ENCODE measurements at regions not wholly inside any gene's neighbourhood (a gene's known extent, or its start where the extent isn't known, plus 50 kb on each side); places are given as distances from the start of the nearest gene placed in this dataset.

GRCh38 chr6:113558431-113558830 lies 298.7 kb upstream of the MARCKS start:
- no peak for TF ChIP-seq CTCF (IDR thresholded peaks at IDR 0.05; ENCODE audit: insufficient read depth, low read depth, low read length)
- H3K4me3 ChIP-seq (ENCODE audit: low read depth, low read length): no peak overlapping the region
- DNase-seq (ENCODE audit: low read depth): no peak

- TF ChIP-seq CTCF (IDR thresholded peaks at IDR 0.05; ENCODE audit: insufficient read depth, low read depth, low read length): no peak
- H3K4me3 ChIP-seq (ENCODE audit: low read depth, low read length): no peak overlapping the region
- DNase-seq (ENCODE audit: low read depth): peak; percentile 58
Measured at GRCh38 chr6:113558966-113559365, 298.2 kb upstream of the MARCKS start.

GRCh38 chr6:113560376-113560775 lies 296.8 kb upstream of the MARCKS start:
- no peak overlapping the region for H3K4me3 ChIP-seq (ENCODE audit: low read depth, low read length)
- no peak for DNase-seq (ENCODE audit: low read depth)

GRCh38 chr6:113560908-113561307 lies 296.2 kb upstream of the MARCKS start:
- DNase-seq (ENCODE audit: low read depth): peak; percentile 28
- H3K4me3 ChIP-seq (ENCODE audit: low read depth, low read length): no peak overlapping the region
- no peak for TF ChIP-seq CTCF (IDR thresholded peaks at IDR 0.05; ENCODE audit: insufficient read depth, low read depth, low read length)

More at GRCh38 chr6:113560376-113560775, 296.8 kb upstream of the MARCKS start:
- TF ChIP-seq CTCF (IDR thresholded peaks at IDR 0.05; ENCODE audit: insufficient read depth, low read depth, low read length): no peak

GRCh38 chr6:113562248-113562647 lies 294.9 kb upstream of the MARCKS start:
- H3K4me3 ChIP-seq (ENCODE audit: low read depth, low read length): no peak overlapping the region
- no peak for DNase-seq (ENCODE audit: low read depth)
- TF ChIP-seq CTCF (IDR thresholded peaks at IDR 0.05; ENCODE audit: insufficient read depth, low read depth, low read length): no peak

GRCh38 chr6:113564371-113565171 lies 292.6 kb upstream of the MARCKS start:
- peak; percentile 100 for DNase-seq (ENCODE audit: low read depth)
- peak; percentile 15 for TF ChIP-seq CTCF (IDR thresholded peaks at IDR 0.05; ENCODE audit: insufficient read depth, low read depth, low read length)
- peak overlapping the region; percentile 33 for H3K4me3 ChIP-seq (ENCODE audit: low read depth, low read length)

Data from fibroblast of villous mesenchyme (primary cell).